ENCODE measurements at regions not wholly inside any gene's neighbourhood (a gene's known extent, or its start where the extent isn't known, plus 50 kb on each side); places are given as distances from the start of the nearest gene placed in this dataset.

- TF ChIP-seq POLR2A (IDR thresholded peaks at IDR 0.05; ENCODE audit: low read depth, low read length) (no peak), SPI1 (IDR thresholded peaks at IDR 0.05; ENCODE audit: low read depth, low read length) (no peak), POLR2AphosphoS5 (IDR thresholded peaks at IDR 0.05; ENCODE audit: low read depth, low read length) (no peak), TAF1 (IDR thresholded peaks at IDR 0.05; ENCODE audit: low read depth, low read length) (no peak), POU2F2 (IDR thresholded peaks at IDR 0.05; ENCODE audit: low read depth, low read length) (no peak), PAX5 (IDR thresholded peaks at IDR 0.05; ENCODE audit: insufficient read depth, low read length, severe bottlenecking) (no peak)
These were observed 318.3 kb upstream of the GATB start for GRCh38 chr4:152079079-152079478.

Measured in GM12891 (cell line).